ENCODE measurements at regions not wholly inside any gene's neighbourhood (a gene's known extent, or its start where the extent isn't known, plus 50 kb on each side); places are given as distances from the start of the nearest gene placed in this dataset.

GRCh38 chr2:238567996-238568395, 141.3 kb downstream of the ASB1 start:
- Mint-ChIP-seq H3K9me3 (ENCODE audit: low read depth) (no peaks in the 10 kb centered on the region), H3K36me3 (ENCODE audit: low read depth) (no peaks in the 10 kb centered on the region), H3K4me1 (ENCODE audit: low read depth) (no peaks in the 10 kb centered on the region), H3K4me3 (ENCODE audit: unreplicated experiment) (no peak overlapping the region), H3K27ac (ENCODE audit: unreplicated experiment) (no peak overlapping the region), H3K27me3 (ENCODE audit: low read depth) (peaks cover 18% of the 10 kb centered on the region)
- no peak for DNase-seq (ENCODE audit: low spot score)
- no peak for TF ChIP-seq CTCF (IDR thresholded peaks at IDR 0.05)

- no peak for TF ChIP-seq CTCF (IDR thresholded peaks at IDR 0.05)
- peaks cover 11% of the 10 kb centered on the region for H3K27me3 Mint-ChIP-seq (ENCODE audit: low read depth)
- no peak overlapping the region for H3K4me3 Mint-ChIP-seq (ENCODE audit: unreplicated experiment)
- no peak overlapping the region for H3K27ac Mint-ChIP-seq (ENCODE audit: unreplicated experiment)
- no peaks in the 10 kb centered on the region for H3K4me1 Mint-ChIP-seq (ENCODE audit: low read depth)
- no peaks in the 10 kb centered on the region for H3K36me3 Mint-ChIP-seq (ENCODE audit: low read depth)
- no peak for DNase-seq (ENCODE audit: low spot score)
- no peaks in the 10 kb centered on the region for H3K9me3 Mint-ChIP-seq (ENCODE audit: low read depth)
These were observed 142.0 kb downstream of the ASB1 start for GRCh38 chr2:238568455-238569440.

- Mint-ChIP-seq H3K4me3 (ENCODE audit: unreplicated experiment) (no peak overlapping the region), H3K27me3 (ENCODE audit: low read depth) (peaks cover 11% of the 10 kb centered on the region), H3K9me3 (ENCODE audit: low read depth) (no peaks in the 10 kb centered on the region), H3K27ac (ENCODE audit: unreplicated experiment) (no peak overlapping the region), H3K36me3 (ENCODE audit: low read depth) (no peaks in the 10 kb centered on the region), H3K4me1 (ENCODE audit: low read depth) (no peaks in the 10 kb centered on the region)
- no peak for DNase-seq (ENCODE audit: low spot score)
- no peak for TF ChIP-seq CTCF (IDR thresholded peaks at IDR 0.05)
These were observed 142.9 kb downstream of the ASB1 start for GRCh38 chr2:238569507-238570195.

- DNase-seq (ENCODE audit: low spot score), result no peak
- H3K27me3 Mint-ChIP-seq (ENCODE audit: low read depth), result peaks cover 14% of the 10 kb centered on the region
- no peak overlapping the region for H3K27ac Mint-ChIP-seq (ENCODE audit: unreplicated experiment)
- no peak for TF ChIP-seq CTCF (IDR thresholded peaks at IDR 0.05)
- no peaks in the 10 kb centered on the region for H3K9me3 Mint-ChIP-seq (ENCODE audit: low read depth)
- no peak overlapping the region for H3K4me3 Mint-ChIP-seq (ENCODE audit: unreplicated experiment)
- H3K36me3 Mint-ChIP-seq (ENCODE audit: low read depth), result no peaks in the 10 kb centered on the region
- H3K4me1 Mint-ChIP-seq (ENCODE audit: low read depth), result no peaks in the 10 kb centered on the region
These were observed 143.7 kb downstream of the ASB1 start for GRCh38 chr2:238570391-238570790.

GRCh38 chr2:238570926-238571325, 144.2 kb downstream of the ASB1 start:
- no peaks in the 10 kb centered on the region for H3K9me3 Mint-ChIP-seq (ENCODE audit: low read depth)
- peaks cover 14% of the 10 kb centered on the region for H3K27me3 Mint-ChIP-seq (ENCODE audit: low read depth)
- no peak for TF ChIP-seq CTCF (IDR thresholded peaks at IDR 0.05)
- no peak overlapping the region for H3K27ac Mint-ChIP-seq (ENCODE audit: unreplicated experiment)
- DNase-seq (ENCODE audit: low spot score), result no peak
- H3K36me3 Mint-ChIP-seq (ENCODE audit: low read depth), result no peaks in the 10 kb centered on the region
- H3K4me1 Mint-ChIP-seq (ENCODE audit: low read depth), result no peaks in the 10 kb centered on the region
- no peak overlapping the region for H3K4me3 Mint-ChIP-seq (ENCODE audit: unreplicated experiment)
